ENCODE measurements at regions not wholly inside any gene's neighbourhood (a gene's known extent, or its start where the extent isn't known, plus 50 kb on each side); places are given as distances from the start of the nearest gene placed in this dataset.

GRCh38 chr13:106377931-106378662, 157.4 kb downstream of the EFNB2 start:
- H3K27ac ChIP-seq, result no peak overlapping the region
- TF ChIP-seq POLR2AphosphoS5 (IDR thresholded peaks at IDR 0.05; ENCODE audit: borderline replicate concordance, low read depth, low read length) (no peak), EZH2 (IDR thresholded peaks at IDR 0.05) (no peak), FOXP2 (optimal IDR thresholded peaks at IDR 0.05; ENCODE audit: control extremely low read depth, extremely low read length, insufficient read depth) (no peak)
- no peak overlapping the region for H3K9ac ChIP-seq (ENCODE audit: insufficient read length)
- no peaks in the 10 kb centered on the region for H3K36me3 ChIP-seq (ENCODE audit: insufficient read depth, low read length)
- no peak overlapping the region for H3K4me3 ChIP-seq
- no peaks in the 10 kb centered on the region for H3K9me3 ChIP-seq (ENCODE audit: low read depth, low read length)
- DNase-seq (ENCODE audit: low read depth, low spot score), result no peak

- Histone ChIP-seq H3K36me3 (ENCODE audit: insufficient read depth, low read length) (no peaks in the 10 kb centered on the region), H3K9ac (ENCODE audit: insufficient read length) (no peak overlapping the region), H3K4me3 (no peak overlapping the region), H3K9me3 (ENCODE audit: low read depth, low read length) (no peaks in the 10 kb centered on the region), H3K27ac (no peak overlapping the region)
- no peak for DNase-seq (ENCODE audit: low read depth, low spot score)
- no peak for TF ChIP-seq FOXP2 (optimal IDR thresholded peaks at IDR 0.05; ENCODE audit: control extremely low read depth, extremely low read length, insufficient read depth)
- TF ChIP-seq EZH2 (IDR thresholded peaks at IDR 0.05), result no peak
- TF ChIP-seq POLR2AphosphoS5 (IDR thresholded peaks at IDR 0.05; ENCODE audit: borderline replicate concordance, low read depth, low read length), result no peak
Observed at GRCh38 chr13:106377341-106377740, 158.1 kb downstream of the EFNB2 start.

DNA sequence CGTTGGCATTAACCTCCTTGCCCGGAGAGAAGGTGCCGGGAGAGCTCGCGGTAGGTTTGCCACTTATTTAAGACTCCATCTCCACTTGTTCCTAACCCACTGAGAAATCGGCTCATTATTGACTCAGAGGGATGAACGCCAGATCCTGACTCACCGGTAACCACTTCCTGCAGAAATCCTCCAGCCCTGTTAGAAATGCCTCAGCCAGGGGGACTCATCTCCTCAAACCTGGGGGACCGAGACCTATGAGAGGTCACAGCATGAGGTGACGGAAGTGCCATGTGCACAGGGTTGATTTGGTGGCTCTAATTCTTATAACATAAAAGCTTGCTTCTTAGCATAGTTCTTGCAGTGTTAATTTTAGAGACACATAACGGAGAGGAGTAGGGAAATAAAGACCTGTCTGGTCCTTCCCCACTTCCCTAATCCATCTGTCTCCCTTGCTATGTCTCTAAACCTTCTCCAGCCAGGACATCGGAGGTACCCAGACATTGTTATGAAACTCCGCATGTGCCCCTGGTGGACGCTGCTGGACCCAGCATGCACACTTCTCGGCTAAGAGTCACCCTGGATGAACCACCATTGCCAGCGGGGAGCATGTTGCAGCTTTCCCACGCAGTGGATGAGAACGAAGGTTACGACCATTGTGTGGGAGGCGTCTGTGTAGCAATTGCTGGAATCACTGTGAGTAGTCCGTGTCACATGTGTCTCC, 158.9 kb downstream of the EFNB2 start:
- Histone ChIP-seq H3K27ac (no peak overlapping the region), H3K9ac (ENCODE audit: insufficient read length) (no peak overlapping the region), H3K36me3 (ENCODE audit: insufficient read depth, low read length) (no peaks in the 10 kb centered on the region), H3K4me3 (no peak overlapping the region), H3K9me3 (ENCODE audit: low read depth, low read length) (no peaks in the 10 kb centered on the region)
- TF ChIP-seq EZH2 (IDR thresholded peaks at IDR 0.05) (no peak), FOXP2 (optimal IDR thresholded peaks at IDR 0.05; ENCODE audit: control extremely low read depth, extremely low read length, insufficient read depth) (no peak), POLR2AphosphoS5 (IDR thresholded peaks at IDR 0.05; ENCODE audit: borderline replicate concordance, low read depth, low read length) (no peak)
- DNase-seq (ENCODE audit: low read depth, low spot score), result no peak

- Histone ChIP-seq H3K9ac (ENCODE audit: insufficient read length) (no peak overlapping the region), H3K36me3 (ENCODE audit: insufficient read depth, low read length) (no peaks in the 10 kb centered on the region), H3K9me3 (ENCODE audit: low read depth, low read length) (no peaks in the 10 kb centered on the region), H3K27ac (no peak overlapping the region), H3K4me3 (no peak overlapping the region)
- no peak for TF ChIP-seq FOXP2 (optimal IDR thresholded peaks at IDR 0.05; ENCODE audit: control extremely low read depth, extremely low read length, insufficient read depth)
- no peak for TF ChIP-seq EZH2 (IDR thresholded peaks at IDR 0.05)
- TF ChIP-seq POLR2AphosphoS5 (IDR thresholded peaks at IDR 0.05; ENCODE audit: borderline replicate concordance, low read depth, low read length), result no peak
- no peak for DNase-seq (ENCODE audit: low read depth, low spot score)
Observed at GRCh38 chr13:106375085-106375484, 160.4 kb downstream of the EFNB2 start.

DNA sequence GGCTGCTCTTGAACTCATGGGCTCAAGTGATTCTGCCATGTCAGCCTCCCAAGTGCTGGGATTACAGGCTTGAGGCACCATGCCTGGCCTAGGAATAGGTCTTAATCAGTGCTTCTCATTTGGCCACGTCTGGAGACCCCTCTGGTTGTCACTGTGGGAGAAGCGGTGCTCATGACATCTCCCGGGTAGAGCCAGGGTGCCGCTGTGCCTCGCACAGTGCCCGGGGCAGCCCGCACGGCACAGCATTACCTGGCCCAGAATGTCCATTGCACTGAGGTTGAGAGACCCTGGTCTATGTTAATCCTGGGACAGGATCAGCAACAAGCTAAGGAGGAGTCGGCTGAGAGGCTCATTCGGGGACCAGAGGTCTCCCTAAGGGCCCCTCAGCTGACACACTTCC, 160.8 kb downstream of the EFNB2 start:
- no peak for DNase-seq (ENCODE audit: low read depth, low spot score)
- Histone ChIP-seq H3K36me3 (ENCODE audit: insufficient read depth, low read length) (no peaks in the 10 kb centered on the region), H3K4me3 (no peak overlapping the region), H3K9me3 (ENCODE audit: low read depth, low read length) (no peaks in the 10 kb centered on the region), H3K27ac (no peak overlapping the region), H3K9ac (ENCODE audit: insufficient read length) (no peak overlapping the region)
- no peak for TF ChIP-seq FOXP2 (optimal IDR thresholded peaks at IDR 0.05; ENCODE audit: control extremely low read depth, extremely low read length, insufficient read depth)
- TF ChIP-seq EZH2 (IDR thresholded peaks at IDR 0.05), result no peak
- no peak for TF ChIP-seq POLR2AphosphoS5 (IDR thresholded peaks at IDR 0.05; ENCODE audit: borderline replicate concordance, low read depth, low read length)

DNA sequence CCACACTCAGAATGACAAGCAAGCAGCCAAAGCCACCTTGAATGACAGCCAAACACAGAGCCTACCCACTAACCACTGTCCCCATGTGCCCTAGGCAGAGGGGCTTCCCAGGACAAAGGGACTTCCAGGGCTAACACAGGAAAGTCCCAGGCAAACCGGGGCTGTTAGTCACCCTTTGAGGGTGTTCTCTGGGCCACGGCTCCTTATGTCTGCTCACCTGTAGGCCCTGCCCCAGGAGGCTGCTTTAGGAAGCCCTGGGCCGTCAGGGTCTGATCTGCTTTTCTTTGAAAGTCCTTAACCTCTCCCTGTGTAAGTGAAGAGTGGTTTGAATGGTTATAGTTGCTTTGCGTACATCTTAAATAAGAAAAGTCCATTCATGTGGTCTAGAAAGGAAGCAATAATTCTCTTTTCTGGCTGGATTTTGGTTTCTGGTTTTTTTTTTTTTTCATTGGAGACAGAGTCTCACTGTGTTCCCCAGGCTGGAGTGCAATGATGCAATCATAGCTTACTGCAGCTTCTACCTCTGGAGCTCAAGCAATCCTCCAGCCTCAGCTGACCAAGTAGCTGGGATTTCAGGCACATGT, 161.4 kb downstream of the EFNB2 start:
- no peak overlapping the region for H3K4me3 ChIP-seq
- no peak for DNase-seq (ENCODE audit: low read depth, low spot score)
- no peak overlapping the region for H3K9ac ChIP-seq (ENCODE audit: insufficient read length)
- no peaks in the 10 kb centered on the region for H3K9me3 ChIP-seq (ENCODE audit: low read depth, low read length)
- no peak for TF ChIP-seq POLR2AphosphoS5 (IDR thresholded peaks at IDR 0.05; ENCODE audit: borderline replicate concordance, low read depth, low read length)
- no peak for TF ChIP-seq FOXP2 (optimal IDR thresholded peaks at IDR 0.05; ENCODE audit: control extremely low read depth, extremely low read length, insufficient read depth)
- no peak for TF ChIP-seq EZH2 (IDR thresholded peaks at IDR 0.05)
- H3K36me3 ChIP-seq (ENCODE audit: insufficient read depth, low read length), result no peaks in the 10 kb centered on the region
- no peak overlapping the region for H3K27ac ChIP-seq

GRCh38 chr13:106373304-106373988, 162.0 kb downstream of the EFNB2 start:
- Histone ChIP-seq H3K27ac (no peak overlapping the region), H3K9ac (ENCODE audit: insufficient read length) (no peak overlapping the region), H3K36me3 (ENCODE audit: insufficient read depth, low read length) (no peaks in the 10 kb centered on the region), H3K4me3 (no peak overlapping the region), H3K9me3 (ENCODE audit: low read depth, low read length) (no peaks in the 10 kb centered on the region)
- no peak for TF ChIP-seq FOXP2 (optimal IDR thresholded peaks at IDR 0.05; ENCODE audit: control extremely low read depth, extremely low read length, insufficient read depth)
- no peak for DNase-seq (ENCODE audit: low read depth, low spot score)

Measured in SK-N-MC (cell line).